ENCODE measurements at regions not wholly inside any gene's neighbourhood (a gene's known extent, or its start where the extent isn't known, plus 50 kb on each side); places are given as distances from the start of the nearest gene placed in this dataset.

DNA sequence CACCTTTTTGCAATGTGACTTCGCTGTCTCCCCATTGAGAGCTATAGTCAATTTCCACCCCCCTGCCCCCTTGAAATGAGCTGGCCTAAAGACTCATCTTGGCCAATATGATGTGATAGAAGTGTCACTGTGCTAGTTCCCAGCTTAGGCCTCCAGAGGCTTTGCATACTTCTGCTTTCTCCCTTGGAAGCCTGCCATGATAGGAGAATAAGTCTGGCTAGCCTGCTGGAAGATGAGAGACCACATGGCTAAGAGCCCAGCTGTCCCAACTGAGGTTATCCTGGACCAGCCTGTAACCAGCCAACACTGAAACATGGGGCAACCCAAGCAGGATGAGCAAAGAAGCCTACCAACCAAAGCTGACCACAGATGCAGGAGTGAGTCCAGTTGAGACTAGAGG, 196.9 kb downstream of the GRIN2B start:
- no peaks in the 10 kb centered on the region for H3K27me3 ChIP-seq (ENCODE audit: insufficient read depth, low read length)
- no peak overlapping the region for H3K4me3 ChIP-seq (ENCODE audit: low read length)
- H3K9me3 ChIP-seq (ENCODE audit: low read length) = no peaks in the 10 kb centered on the region
- no peak overlapping the region for H2AFZ ChIP-seq (ENCODE audit: low read depth, low read length)
- no peaks in the 10 kb centered on the region for H3K4me1 ChIP-seq (ENCODE audit: insufficient read depth, low read length)
- no peaks in the 10 kb centered on the region for H3K36me3 ChIP-seq (ENCODE audit: insufficient read depth, low read length)

- no peaks in the 10 kb centered on the region for H3K4me1 ChIP-seq (ENCODE audit: insufficient read depth, low read length)
- H3K4me3 ChIP-seq (ENCODE audit: low read length) = no peak overlapping the region
- H3K9me3 ChIP-seq (ENCODE audit: low read length) = no peaks in the 10 kb centered on the region
- H3K27me3 ChIP-seq (ENCODE audit: insufficient read depth, low read length) = no peaks in the 10 kb centered on the region
- H2AFZ ChIP-seq (ENCODE audit: low read depth, low read length) = no peak overlapping the region
- no peaks in the 10 kb centered on the region for H3K36me3 ChIP-seq (ENCODE audit: insufficient read depth, low read length)
These were observed 200.9 kb downstream of the GRIN2B start for GRCh38 chr12:13780453-13780852.

DNA sequence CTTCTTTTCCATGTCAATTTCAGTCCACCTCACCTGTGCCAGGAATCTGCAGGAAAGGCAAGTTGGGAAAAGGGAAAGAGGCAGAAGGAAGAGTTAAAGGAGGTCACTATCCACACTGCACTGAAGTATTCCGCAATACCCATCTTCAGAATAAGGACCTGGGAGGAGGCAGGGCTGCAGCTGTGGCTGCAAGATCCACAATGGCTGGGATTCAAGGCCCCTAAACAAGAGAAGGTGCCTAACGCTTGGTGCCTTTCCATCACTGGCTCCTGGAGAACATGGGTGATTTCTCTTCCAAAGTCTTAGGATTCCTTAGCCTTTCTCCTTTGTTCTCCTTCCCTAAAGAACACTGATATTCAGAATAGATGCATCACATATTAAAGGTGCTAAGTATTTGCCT, 204.0 kb downstream of the GRIN2B start:
- Histone ChIP-seq H3K9me3 (ENCODE audit: low read length) (no peaks in the 10 kb centered on the region), H3K36me3 (ENCODE audit: insufficient read depth, low read length) (no peaks in the 10 kb centered on the region), H3K4me1 (ENCODE audit: insufficient read depth, low read length) (peaks cover under 1% of the 10 kb centered on the region), H3K4me3 (ENCODE audit: low read length) (no peak overlapping the region), H3K27me3 (ENCODE audit: insufficient read depth, low read length) (no peaks in the 10 kb centered on the region), H2AFZ (ENCODE audit: low read depth, low read length) (no peak overlapping the region)

- no peaks in the 10 kb centered on the region for H3K27me3 ChIP-seq (ENCODE audit: insufficient read depth, low read length)
- H3K4me3 ChIP-seq (ENCODE audit: low read length) = no peak overlapping the region
- H3K4me1 ChIP-seq (ENCODE audit: insufficient read depth, low read length) = peaks cover 4% of the 10 kb centered on the region
- H2AFZ ChIP-seq (ENCODE audit: low read depth, low read length) = no peak overlapping the region
- no peaks in the 10 kb centered on the region for H3K9me3 ChIP-seq (ENCODE audit: low read length)
- no peaks in the 10 kb centered on the region for H3K36me3 ChIP-seq (ENCODE audit: insufficient read depth, low read length)
These were observed 209.1 kb downstream of the GRIN2B start for GRCh38 chr12:13772264-13772663.

- H3K4me1 ChIP-seq (ENCODE audit: insufficient read depth, low read length) = peaks cover 4% of the 10 kb centered on the region
- H3K36me3 ChIP-seq (ENCODE audit: insufficient read depth, low read length) = no peaks in the 10 kb centered on the region
- H2AFZ ChIP-seq (ENCODE audit: low read depth, low read length) = no peak overlapping the region
- no peaks in the 10 kb centered on the region for H3K27me3 ChIP-seq (ENCODE audit: insufficient read depth, low read length)
- no peak overlapping the region for H3K4me3 ChIP-seq (ENCODE audit: low read length)
- H3K9me3 ChIP-seq (ENCODE audit: low read length) = no peaks in the 10 kb centered on the region
These were observed 210.8 kb downstream of the GRIN2B start for GRCh38 chr12:13770576-13770975.

GRCh38 chr12:13769966-13770365, 211.4 kb downstream of the GRIN2B start:
- no peaks in the 10 kb centered on the region for H3K9me3 ChIP-seq (ENCODE audit: low read length)
- no peak overlapping the region for H2AFZ ChIP-seq (ENCODE audit: low read depth, low read length)
- no peaks in the 10 kb centered on the region for H3K27me3 ChIP-seq (ENCODE audit: insufficient read depth, low read length)
- no peak overlapping the region for H3K4me3 ChIP-seq (ENCODE audit: low read length)
- H3K4me1 ChIP-seq (ENCODE audit: insufficient read depth, low read length) = peaks cover 4% of the 10 kb centered on the region
- H3K36me3 ChIP-seq (ENCODE audit: insufficient read depth, low read length) = no peaks in the 10 kb centered on the region

DNA sequence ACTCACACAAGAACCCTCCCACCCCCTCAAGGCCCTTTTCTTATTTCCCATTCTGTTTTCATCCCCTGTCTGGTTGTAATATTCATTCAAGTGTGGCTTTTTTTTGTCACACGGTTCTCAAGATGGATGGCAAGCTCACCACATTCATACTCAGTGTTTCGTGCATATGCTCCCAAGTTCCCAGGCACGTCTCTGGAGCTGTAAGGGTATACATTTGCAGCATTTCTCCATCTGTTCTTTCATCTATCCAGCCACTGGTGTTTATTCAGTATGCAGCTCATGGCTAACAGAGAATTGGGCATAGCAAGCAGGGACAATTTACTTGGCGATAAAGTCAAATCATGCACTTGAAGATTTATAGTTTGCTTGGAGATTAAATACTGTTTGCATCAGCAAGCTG, 212.1 kb downstream of the GRIN2B start:
- H3K4me1 ChIP-seq (ENCODE audit: insufficient read depth, low read length) = peaks cover 4% of the 10 kb centered on the region
- no peak overlapping the region for H3K4me3 ChIP-seq (ENCODE audit: low read length)
- H3K36me3 ChIP-seq (ENCODE audit: insufficient read depth, low read length) = no peaks in the 10 kb centered on the region
- H2AFZ ChIP-seq (ENCODE audit: low read depth, low read length) = no peak overlapping the region
- no peaks in the 10 kb centered on the region for H3K27me3 ChIP-seq (ENCODE audit: insufficient read depth, low read length)
- H3K9me3 ChIP-seq (ENCODE audit: low read length) = no peaks in the 10 kb centered on the region

GRCh38 chr12:13764748-13765147, 216.7 kb downstream of the GRIN2B start:
- H3K27me3 ChIP-seq (ENCODE audit: insufficient read depth, low read length) = no peaks in the 10 kb centered on the region
- H3K4me1 ChIP-seq (ENCODE audit: insufficient read depth, low read length) = peaks cover 9% of the 10 kb centered on the region
- no peaks in the 10 kb centered on the region for H3K36me3 ChIP-seq (ENCODE audit: insufficient read depth, low read length)
- no peak overlapping the region for H3K4me3 ChIP-seq (ENCODE audit: low read length)
- no peak overlapping the region for H2AFZ ChIP-seq (ENCODE audit: low read depth, low read length)
- H3K9me3 ChIP-seq (ENCODE audit: low read length) = no peaks in the 10 kb centered on the region

DNA sequence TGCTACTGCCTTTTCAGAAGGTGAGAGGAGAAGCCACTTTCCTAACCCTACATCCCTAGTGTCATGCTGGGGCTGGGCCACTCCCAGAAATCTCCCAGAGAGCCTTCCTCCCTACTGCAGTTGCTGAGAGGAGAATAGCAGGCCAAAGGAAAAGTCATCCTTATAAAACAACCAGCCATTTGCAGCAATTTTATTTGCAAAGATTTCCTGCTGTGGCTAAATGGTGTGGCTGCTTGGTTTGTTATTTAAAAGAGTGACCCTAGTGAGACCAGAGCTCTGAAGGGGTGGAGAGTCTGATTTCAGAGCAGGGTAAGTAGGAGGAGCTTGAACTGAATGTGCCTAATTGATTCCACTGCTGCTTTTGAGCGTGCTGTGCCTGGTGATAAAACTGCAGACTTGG, 232.0 kb downstream of the GRIN2B start:
- H3K36me3 ChIP-seq (ENCODE audit: insufficient read depth, low read length) = peaks cover 11% of the 10 kb centered on the region
- H3K27me3 ChIP-seq (ENCODE audit: insufficient read depth, low read length) = no peaks in the 10 kb centered on the region
- peak overlapping the region; percentile 52 for H2AFZ ChIP-seq (ENCODE audit: low read depth, low read length)
- H3K4me3 ChIP-seq (ENCODE audit: low read length) = no peak overlapping the region
- peaks cover 47% of the 10 kb centered on the region for H3K4me1 ChIP-seq (ENCODE audit: insufficient read depth, low read length)
- no peaks in the 10 kb centered on the region for H3K9me3 ChIP-seq (ENCODE audit: low read length)

DNA sequence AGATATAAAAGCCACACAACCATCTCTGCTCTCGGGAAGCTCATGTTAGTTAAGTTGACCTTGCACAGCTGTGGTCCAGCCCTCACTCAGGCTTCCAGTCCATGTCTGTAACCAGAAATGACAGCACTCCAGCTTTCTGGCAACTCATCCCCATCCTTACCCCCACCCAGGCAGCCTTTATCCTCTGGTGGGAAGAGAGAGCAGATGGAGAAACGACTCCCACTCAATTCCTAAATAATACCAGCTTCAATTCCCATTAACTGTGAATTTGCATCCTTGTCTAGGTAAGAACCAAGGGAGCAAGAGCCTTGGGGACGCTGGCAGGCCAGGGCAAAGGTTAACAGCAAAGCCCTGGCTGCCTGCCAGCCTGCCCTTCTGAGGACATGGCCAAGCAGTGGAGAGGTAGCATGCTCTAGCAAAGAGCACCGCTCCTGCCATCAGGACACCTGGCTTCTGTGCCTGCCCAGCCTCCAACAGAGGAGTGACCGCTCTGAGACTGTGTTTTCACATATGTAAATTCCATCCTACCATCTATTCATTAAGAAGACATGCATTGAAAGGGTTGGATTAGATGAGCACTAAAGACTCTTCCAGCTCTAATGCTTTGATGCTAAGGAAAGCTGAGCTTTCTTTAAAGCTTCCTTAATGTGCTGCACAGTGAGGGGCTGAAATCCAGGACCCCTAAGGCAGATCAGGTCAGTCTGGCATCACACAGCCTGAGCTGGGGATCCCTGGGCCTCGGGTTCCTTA, 236.1 kb downstream of the GRIN2B start:
- H2AFZ ChIP-seq (ENCODE audit: low read depth, low read length) = no peak overlapping the region
- H3K4me3 ChIP-seq (ENCODE audit: low read length) = no peak overlapping the region
- no peaks in the 10 kb centered on the region for H3K36me3 ChIP-seq (ENCODE audit: insufficient read depth, low read length)
- H3K27me3 ChIP-seq (ENCODE audit: insufficient read depth, low read length) = no peaks in the 10 kb centered on the region
- H3K9me3 ChIP-seq (ENCODE audit: low read length) = no peaks in the 10 kb centered on the region
- H3K4me1 ChIP-seq (ENCODE audit: insufficient read depth, low read length) = peaks cover 75% of the 10 kb centered on the region

- H3K27me3 ChIP-seq (ENCODE audit: insufficient read depth, low read length) = no peaks in the 10 kb centered on the region
- H3K4me1 ChIP-seq (ENCODE audit: insufficient read depth, low read length) = peaks cover 74% of the 10 kb centered on the region
- no peaks in the 10 kb centered on the region for H3K9me3 ChIP-seq (ENCODE audit: low read length)
- no peak overlapping the region for H2AFZ ChIP-seq (ENCODE audit: low read depth, low read length)
- H3K36me3 ChIP-seq (ENCODE audit: insufficient read depth, low read length) = no peaks in the 10 kb centered on the region
- H3K4me3 ChIP-seq (ENCODE audit: low read length) = no peak overlapping the region
These were observed 236.8 kb downstream of the GRIN2B start for GRCh38 chr12:13744561-13744960.

GRCh38 chr12:13740149-13740545, 241.3 kb downstream of the GRIN2B start:
- peak overlapping the region; percentile 10 for H3K4me3 ChIP-seq (ENCODE audit: low read length)
- no peak overlapping the region for H2AFZ ChIP-seq (ENCODE audit: low read depth, low read length)
- H3K27me3 ChIP-seq (ENCODE audit: insufficient read depth, low read length) = no peaks in the 10 kb centered on the region

DNA sequence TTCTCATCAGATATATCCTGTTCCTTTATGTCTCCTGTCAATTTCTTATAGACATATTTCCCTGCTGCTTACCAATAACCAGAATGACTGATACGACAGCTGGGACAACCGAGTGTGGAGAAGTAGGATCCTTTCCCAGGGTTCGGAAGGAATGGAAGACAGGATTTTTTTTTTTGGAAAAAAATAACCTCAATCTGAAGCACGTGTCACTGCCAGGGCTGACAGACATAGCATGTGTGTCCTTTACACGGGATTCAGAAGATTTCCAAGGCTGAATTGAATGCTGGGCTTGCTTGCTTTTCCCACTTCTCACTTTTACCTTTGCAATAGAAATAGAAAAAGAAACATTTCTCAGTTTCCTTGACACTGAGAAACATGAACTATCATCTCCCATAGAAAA, 245.7 kb downstream of the GRIN2B start:
- no peaks in the 10 kb centered on the region for H3K9me3 ChIP-seq (ENCODE audit: low read length)
- no peak overlapping the region for H2AFZ ChIP-seq (ENCODE audit: low read depth, low read length)
- no peaks in the 10 kb centered on the region for H3K36me3 ChIP-seq (ENCODE audit: insufficient read depth, low read length)
- no peak overlapping the region for H3K4me3 ChIP-seq (ENCODE audit: low read length)
- no peaks in the 10 kb centered on the region for H3K27me3 ChIP-seq (ENCODE audit: insufficient read depth, low read length)
- peaks cover 32% of the 10 kb centered on the region for H3K4me1 ChIP-seq (ENCODE audit: insufficient read depth, low read length)

More at GRCh38 chr12:13740149-13740545, 241.3 kb downstream of the GRIN2B start:
- H3K4me1 ChIP-seq (ENCODE audit: insufficient read depth, low read length) = peaks cover 61% of the 10 kb centered on the region
- no peaks in the 10 kb centered on the region for H3K36me3 ChIP-seq (ENCODE audit: insufficient read depth, low read length)
- H3K9me3 ChIP-seq (ENCODE audit: low read length) = no peaks in the 10 kb centered on the region

DNA sequence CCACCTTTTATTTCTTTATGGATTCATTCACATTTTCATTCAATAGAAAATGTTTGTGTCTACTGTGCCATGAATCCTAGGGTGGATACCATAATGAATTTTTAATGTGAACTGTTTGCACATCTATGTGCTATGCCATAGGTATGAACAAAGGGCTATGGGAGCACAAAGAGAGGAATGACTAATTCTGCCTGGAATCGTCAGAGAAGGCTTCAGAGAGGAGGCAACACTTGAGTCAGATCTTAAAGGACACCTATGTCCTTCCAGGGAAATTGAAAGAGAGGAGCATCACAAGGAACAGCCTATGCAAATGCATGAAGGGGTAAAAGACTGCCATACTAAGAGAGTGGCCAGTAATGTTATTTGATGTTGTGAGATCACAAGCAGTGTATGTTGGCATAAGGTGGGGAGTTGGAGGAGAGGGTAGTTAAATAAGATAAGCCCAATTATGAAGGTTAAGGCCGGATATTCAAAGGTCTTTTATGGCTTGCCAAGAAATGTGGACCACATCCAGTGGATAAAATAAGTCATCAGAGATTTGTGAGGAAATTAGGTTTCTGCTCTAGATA, 246.7 kb downstream of the GRIN2B start:
- Histone ChIP-seq H3K9me3 (ENCODE audit: low read length) (no peaks in the 10 kb centered on the region), H3K4me3 (ENCODE audit: low read length) (no peak overlapping the region)

More for the DNA sequence above, 246.7 kb downstream of the GRIN2B start:
- no peaks in the 10 kb centered on the region for H3K27me3 ChIP-seq (ENCODE audit: insufficient read depth, low read length)
- no peak overlapping the region for H2AFZ ChIP-seq (ENCODE audit: low read depth, low read length)
- peaks cover 23% of the 10 kb centered on the region for H3K4me1 ChIP-seq (ENCODE audit: insufficient read depth, low read length)
- no peaks in the 10 kb centered on the region for H3K36me3 ChIP-seq (ENCODE audit: insufficient read depth, low read length)

All from neuron (in vitro differentiated cells).